Muscle of leg (tissue), 3 donors: ENCODE measurements at regions not wholly inside any gene's neighbourhood (a gene's known extent, or its start where the extent isn't known, plus 50 kb on each side); places are given as distances from the start of the nearest gene placed in this dataset.

Experiments used
- DNase-seq: peaks from one replicate; pipeline ENCODE4 v3.0.0; 2013
- H3K27ac ChIP-seq: one replicate; pipeline ENCODE4 v1.5.1; 2013; ENCODE audit warnings: mild to moderate bottlenecking, low read length, control low read depth
- H3K27me3 ChIP-seq: one replicate; pipeline ENCODE4 v1.6.1; 2013; ENCODE audit warnings: low read length; ENCODE audit not compliant: control insufficient read depth, insufficient read depth
- H3K36me3 ChIP-seq: one replicate; pipeline ENCODE4 v1.6.1; 2013; ENCODE audit warnings: low read length; ENCODE audit not compliant: control insufficient read depth, insufficient read depth
- H3K4me1 ChIP-seq: one replicate; pipeline ENCODE4 v1.6.1; 2013; ENCODE audit warnings: low read length; ENCODE audit not compliant: control insufficient read depth, insufficient read depth
- H3K4me3 ChIP-seq: one replicate; pipeline ENCODE4 v1.5.1; 2013; ENCODE audit warnings: low read length, control low read depth
- H3K9me3 ChIP-seq: replicated peaks from 2 replicates; pipeline ENCODE4 v1.6.1; 2013; ENCODE audit warnings: low read depth, low read length; ENCODE audit not compliant: control insufficient read depth
- WGBS: methylation state at CpG from one replicate; pipeline ENCODE4 v1.1.5; 2013; ENCODE audit warnings: missing lambda C conversion rate; ENCODE audit not compliant: insufficient coverage; 5-methylcytosine and 5-hydroxymethylcytosine counted together

DNA sequence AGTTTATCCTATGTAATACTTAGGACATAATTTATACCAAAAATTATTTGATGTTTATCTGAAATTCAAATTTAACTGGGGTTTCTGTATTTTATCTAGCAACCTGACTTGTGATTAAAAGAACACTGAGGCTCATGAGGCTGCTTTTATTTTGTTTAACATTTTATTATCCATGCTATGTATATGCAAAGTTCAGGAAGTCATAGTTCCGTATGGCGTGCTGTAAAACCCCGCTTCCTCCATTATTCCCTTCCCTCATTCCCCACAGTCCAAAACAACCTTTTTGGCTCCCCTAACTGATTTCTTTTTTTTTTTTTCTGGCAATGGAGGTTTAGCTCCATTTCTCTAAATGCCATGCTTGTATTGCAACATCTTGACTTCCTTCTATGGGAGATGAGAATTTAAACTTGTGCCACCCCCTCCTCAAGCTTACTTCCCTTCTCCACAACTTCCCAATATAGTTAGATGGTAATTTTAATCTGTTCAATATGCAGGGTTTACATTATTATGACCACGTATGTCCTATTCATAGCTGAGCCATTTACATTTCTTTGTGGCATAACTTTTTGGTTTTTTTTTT lies 138.0 kb upstream of the DNAH14 start:
- no peaks in the 10 kb centered on the region for H3K9me3 ChIP-seq
- H3K4me3 ChIP-seq, result no peak overlapping the region
- no peaks in the 10 kb centered on the region for H3K27me3 ChIP-seq
- peak; percentile 13 for DNase-seq
- no peaks in the 10 kb centered on the region for H3K4me1 ChIP-seq
- H3K36me3 ChIP-seq, result no peaks in the 10 kb centered on the region
- no CpG with 5 or more reads among the region's 4 CpGs for WGBS
- no peak overlapping the region for H3K27ac ChIP-seq

DNA sequence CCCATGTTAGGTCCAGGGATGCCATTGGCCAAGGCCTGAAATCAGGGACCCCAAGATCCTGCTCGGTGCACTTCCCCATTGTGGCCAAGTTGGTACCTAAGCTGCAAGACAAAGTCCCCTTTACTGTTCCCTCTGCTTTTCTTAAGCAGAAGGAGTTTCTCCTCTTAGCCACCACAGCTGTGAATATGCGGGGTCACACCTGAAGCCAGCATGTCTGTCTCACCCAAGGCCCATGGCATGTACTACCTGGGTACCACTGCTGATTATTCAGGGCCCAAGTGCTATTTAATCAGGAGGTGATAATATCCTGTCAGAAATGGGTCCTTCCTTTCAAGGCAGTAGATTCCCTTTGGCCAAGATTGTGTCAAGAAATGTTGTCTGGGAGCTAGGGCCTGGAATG lies 133.9 kb upstream of the DNAH14 start:
- Histone ChIP-seq H3K9me3 (no peaks in the 10 kb centered on the region), H3K27me3 (no peaks in the 10 kb centered on the region), H3K4me1 (no peaks in the 10 kb centered on the region), H3K27ac (no peak overlapping the region), H3K36me3 (no peaks in the 10 kb centered on the region), H3K4me3 (no peak overlapping the region)
- no peak for DNase-seq
- 0% methylated on average over 1 of the region's 2 CpGs for WGBS

DNA sequence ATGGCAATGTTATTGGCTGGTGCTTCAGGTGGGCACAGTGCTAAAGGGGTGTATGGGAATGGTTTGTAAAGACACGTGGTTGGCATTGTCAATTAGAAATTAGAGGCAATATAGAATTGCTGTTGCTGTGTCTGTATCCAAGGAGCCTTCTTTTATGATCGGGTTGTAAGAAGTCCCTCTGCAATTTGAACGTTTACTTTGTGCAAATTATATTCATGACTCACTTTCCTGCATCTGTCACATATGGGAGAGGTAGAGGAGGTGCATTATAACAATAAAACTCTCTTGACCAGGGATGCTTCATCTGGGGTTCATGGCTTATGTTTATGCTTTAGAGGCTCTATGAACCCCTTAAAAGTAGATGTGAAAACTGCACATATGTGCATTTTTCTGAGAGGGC lies 130.4 kb upstream of the DNAH14 start:
- H3K36me3 ChIP-seq, result no peaks in the 10 kb centered on the region
- 60% methylated on average over 1 of the region's 3 CpGs for WGBS
- no peaks in the 10 kb centered on the region for H3K4me1 ChIP-seq
- no peaks in the 10 kb centered on the region for H3K27me3 ChIP-seq
- no peak for DNase-seq
- H3K9me3 ChIP-seq, result no peaks in the 10 kb centered on the region
- no peak overlapping the region for H3K4me3 ChIP-seq
- no peak overlapping the region for H3K27ac ChIP-seq

DNA sequence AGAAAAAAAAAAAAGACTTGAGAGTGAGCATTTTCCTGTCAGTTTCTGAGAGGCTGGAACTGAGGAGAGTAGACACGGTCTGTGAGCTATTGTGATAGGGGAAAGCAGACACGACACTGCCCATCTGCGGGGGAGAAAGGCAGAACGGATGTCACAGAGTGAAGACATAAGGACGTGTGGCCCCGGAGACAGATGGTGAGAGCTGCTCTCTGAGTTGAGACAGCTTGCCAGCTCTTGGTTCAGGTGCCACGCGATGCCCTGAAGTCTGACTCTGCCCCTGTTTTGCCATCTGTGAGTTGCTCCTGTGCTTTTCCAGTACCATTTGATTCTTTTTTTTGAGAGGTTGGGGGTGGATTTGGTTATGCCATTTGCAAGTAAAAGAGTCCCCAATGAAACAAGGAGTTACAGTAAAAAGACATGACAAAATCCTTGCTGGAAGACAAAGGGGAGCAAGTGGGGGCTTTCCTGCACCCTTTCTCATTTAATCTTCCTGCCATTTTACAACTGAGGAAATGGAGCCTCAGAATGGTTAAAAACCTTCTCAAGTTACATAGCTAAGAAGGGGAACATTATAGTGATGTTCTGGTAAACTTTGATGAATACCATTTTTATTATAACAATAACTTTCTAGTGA lies 128.9 kb upstream of the DNAH14 start:
- Histone ChIP-seq H3K4me1 (no peaks in the 10 kb centered on the region), H3K4me3 (no peak overlapping the region), H3K9me3 (no peaks in the 10 kb centered on the region), H3K27ac (no peak overlapping the region), H3K27me3 (no peaks in the 10 kb centered on the region), H3K36me3 (no peaks in the 10 kb centered on the region)
- 51% methylated on average over 6 of the region's 8 CpGs for WGBS
- DNase-seq, result no peak

DNA sequence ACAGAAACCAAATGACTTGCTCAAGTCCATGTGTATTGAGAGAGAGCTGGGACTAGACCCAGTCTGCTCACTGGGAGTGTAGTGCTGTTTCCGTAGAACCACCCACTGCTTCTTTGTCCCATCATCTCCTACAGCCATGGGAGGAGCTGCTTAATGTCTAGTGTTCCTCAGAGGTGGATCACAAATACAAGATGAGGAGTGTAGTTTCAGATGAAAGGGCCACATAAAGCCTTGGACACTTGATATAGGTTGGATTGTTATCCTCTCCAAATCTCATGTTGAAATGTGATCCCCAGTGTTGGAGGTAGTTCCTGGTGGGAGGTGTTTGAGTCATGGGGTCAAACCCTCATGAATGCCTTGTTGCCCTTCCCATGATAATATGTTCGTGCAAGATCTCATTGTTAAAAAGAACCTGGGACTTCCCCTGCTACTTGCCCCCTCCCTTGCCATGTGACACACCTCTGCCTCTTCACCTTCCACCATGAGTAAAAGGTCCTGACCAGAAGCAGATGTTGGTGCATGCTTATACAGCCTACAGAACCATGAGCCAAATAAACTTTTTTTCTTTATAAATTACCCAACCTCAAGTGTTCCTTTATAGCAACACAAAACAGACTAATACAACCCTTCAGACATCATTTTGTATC lies 127.5 kb upstream of the DNAH14 start:
- Histone ChIP-seq H3K27ac (no peak overlapping the region), H3K9me3 (no peaks in the 10 kb centered on the region), H3K4me1 (no peaks in the 10 kb centered on the region), H3K4me3 (no peak overlapping the region), H3K36me3 (no peaks in the 10 kb centered on the region), H3K27me3 (no peaks in the 10 kb centered on the region)
- no peak for DNase-seq
- 60% methylated on average over 1 of the region's 2 CpGs for WGBS

DNA sequence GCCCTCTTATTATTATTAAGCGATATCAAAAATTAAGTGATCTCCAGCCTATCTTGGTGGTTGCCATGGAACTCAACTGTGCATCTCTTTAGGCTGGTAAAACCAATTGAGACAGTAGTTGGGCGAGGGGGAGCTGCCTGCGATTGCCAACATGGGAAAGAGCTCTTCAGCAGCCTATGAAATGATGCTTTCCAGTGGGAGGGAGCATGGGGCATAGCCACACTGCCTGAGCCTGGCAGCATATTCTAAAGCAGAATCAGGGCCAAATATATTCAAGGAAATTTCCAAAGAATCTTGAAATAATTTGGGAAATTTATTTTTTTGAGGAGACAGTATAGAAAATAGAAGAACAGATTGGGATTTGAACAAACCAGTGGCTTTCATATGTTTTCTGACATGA lies 126.9 kb upstream of the DNAH14 start:
- Histone ChIP-seq H3K27me3 (no peaks in the 10 kb centered on the region), H3K9me3 (no peaks in the 10 kb centered on the region), H3K4me3 (no peak overlapping the region), H3K36me3 (no peaks in the 10 kb centered on the region), H3K4me1 (no peaks in the 10 kb centered on the region), H3K27ac (no peak overlapping the region)
- DNase-seq, result no peak
- 87% methylated on average over 3 of the region's 3 CpGs for WGBS

DNA sequence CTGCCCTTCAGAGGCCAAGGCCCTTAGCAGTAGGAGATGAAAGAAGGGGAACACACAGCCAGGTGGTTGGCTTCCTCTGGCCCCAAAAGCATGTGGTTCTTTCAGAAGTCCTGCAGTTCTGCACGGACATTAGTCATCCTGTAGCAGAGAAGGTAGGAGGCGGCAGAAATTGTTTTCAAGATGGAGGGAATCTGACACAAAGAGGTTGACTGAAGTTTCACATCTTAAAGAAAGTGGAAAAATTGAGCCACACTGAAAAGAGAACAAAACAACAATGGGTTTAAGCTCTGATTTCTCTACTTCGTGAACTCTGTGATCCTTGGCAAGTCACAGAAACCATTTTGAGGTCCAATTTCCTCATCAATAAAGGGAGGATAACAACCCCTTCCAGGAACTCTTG lies 125.3 kb upstream of the DNAH14 start:
- Histone ChIP-seq H3K9me3 (no peaks in the 10 kb centered on the region), H3K27ac (no peak overlapping the region), H3K4me3 (no peak overlapping the region), H3K4me1 (no peaks in the 10 kb centered on the region), H3K36me3 (no peaks in the 10 kb centered on the region), H3K27me3 (no peaks in the 10 kb centered on the region)
- 75% methylated on average over 2 of the region's 3 CpGs for WGBS
- DNase-seq, result no peak

DNA sequence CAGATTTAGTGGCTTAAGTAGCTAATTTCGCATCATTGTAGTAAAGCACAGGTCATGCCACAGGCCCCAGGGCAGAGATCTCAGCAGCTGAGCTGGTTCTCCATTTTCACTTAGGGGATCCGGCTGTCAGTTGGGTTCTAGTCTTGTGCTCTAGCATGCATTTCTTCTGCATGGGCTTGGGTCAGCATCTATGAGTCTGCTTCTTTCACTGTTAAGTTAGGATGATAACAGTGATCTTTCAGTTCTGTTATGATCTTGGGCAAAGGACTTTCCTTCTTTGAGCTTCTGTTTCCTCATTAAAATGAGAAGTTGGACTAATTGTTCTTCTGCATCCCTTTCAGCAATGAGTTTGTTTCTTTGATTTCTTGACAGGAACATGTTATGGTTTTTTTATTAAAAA lies 123.6 kb upstream of the DNAH14 start:
- no peak for DNase-seq
- Histone ChIP-seq H3K27me3 (no peaks in the 10 kb centered on the region), H3K4me3 (no peak overlapping the region), H3K27ac (no peak overlapping the region), H3K36me3 (no peaks in the 10 kb centered on the region), H3K4me1 (no peaks in the 10 kb centered on the region), H3K9me3 (no peaks in the 10 kb centered on the region)
- WGBS, result 85% methylated on average over 2 of the region's 2 CpGs

DNA sequence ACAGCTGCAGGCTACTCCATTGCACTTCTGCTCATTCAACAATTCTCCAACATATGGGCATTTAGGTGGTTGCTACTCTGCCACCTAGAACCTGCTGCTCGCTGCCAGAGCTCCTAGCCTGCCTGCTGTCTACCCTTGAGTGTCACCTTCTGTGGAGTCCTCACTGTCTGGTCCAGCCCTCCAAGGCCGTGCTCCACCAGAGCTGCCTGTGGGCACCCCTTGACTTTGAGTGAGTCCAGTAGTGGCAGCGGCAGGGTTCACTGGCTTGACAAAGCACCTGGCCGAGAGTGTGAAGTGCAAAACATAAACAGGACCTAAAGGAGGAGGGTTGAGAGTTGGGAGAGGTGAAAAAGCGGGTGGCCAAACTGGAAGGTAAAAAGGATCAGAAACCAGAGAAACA lies 120.3 kb upstream of the DNAH14 start:
- H3K27ac ChIP-seq, result no peak overlapping the region
- peaks cover 2% of the 10 kb centered on the region for H3K9me3 ChIP-seq
- H3K27me3 ChIP-seq, result no peaks in the 10 kb centered on the region
- no peak for DNase-seq
- H3K36me3 ChIP-seq, result no peaks in the 10 kb centered on the region
- H3K4me3 ChIP-seq, result no peak overlapping the region
- 89% methylated on average over 5 of the region's 5 CpGs for WGBS
- H3K4me1 ChIP-seq, result no peaks in the 10 kb centered on the region

DNA sequence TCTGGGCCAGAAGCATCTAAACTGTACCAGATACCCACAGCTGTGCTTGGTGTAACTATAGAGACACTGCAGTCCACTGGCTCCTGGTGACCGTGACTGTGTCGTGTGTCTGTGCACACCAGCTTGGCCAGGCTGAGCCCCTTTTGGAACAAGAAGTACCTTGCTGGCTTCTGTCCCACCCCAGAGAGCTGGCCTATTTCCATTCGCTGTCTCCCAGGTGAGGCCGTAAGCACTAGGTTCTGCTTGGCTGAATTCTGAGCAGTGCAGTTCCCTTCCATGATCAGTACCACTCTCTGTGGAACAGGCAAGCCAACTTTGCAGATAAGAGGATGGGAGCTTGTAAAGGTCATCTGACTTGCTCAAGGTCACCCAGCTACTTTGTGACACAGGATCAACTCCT lies 119.9 kb upstream of the DNAH14 start:
- Histone ChIP-seq H3K27me3 (no peaks in the 10 kb centered on the region), H3K9me3 (peaks cover 2% of the 10 kb centered on the region), H3K36me3 (no peaks in the 10 kb centered on the region), H3K27ac (no peak overlapping the region), H3K4me3 (no peak overlapping the region), H3K4me1 (no peaks in the 10 kb centered on the region)
- WGBS, result 91% methylated on average over 4 of the region's 4 CpGs
- DNase-seq, result no peak
